ENCODE measurements at regions not wholly inside any gene's neighbourhood (a gene's known extent, or its start where the extent isn't known, plus 50 kb on each side); places are given as distances from the start of the nearest gene placed in this dataset.
"Not testable (repeated sequence)": the region's sequence is repeated elsewhere in the genome, so short reads cannot be mapped to it uniquely, and the experiment has no call there.

- DNase-seq: not testable (repeated sequence)
Measured at GRCh38 chr10:109809954-109810353, 113.4 kb downstream of the XPNPEP1 start.

GRCh38 chr10:109801191-109801590 lies 122.1 kb downstream of the XPNPEP1 start:
- DNase-seq: not testable (repeated sequence)

GRCh38 chr10:109790647-109791046 lies 132.7 kb downstream of the XPNPEP1 start:
- DNase-seq: no peak

GRCh38 chr10:109784236-109784635 lies 139.1 kb downstream of the XPNPEP1 start:
- peak; percentile 25 for DNase-seq

DNA sequence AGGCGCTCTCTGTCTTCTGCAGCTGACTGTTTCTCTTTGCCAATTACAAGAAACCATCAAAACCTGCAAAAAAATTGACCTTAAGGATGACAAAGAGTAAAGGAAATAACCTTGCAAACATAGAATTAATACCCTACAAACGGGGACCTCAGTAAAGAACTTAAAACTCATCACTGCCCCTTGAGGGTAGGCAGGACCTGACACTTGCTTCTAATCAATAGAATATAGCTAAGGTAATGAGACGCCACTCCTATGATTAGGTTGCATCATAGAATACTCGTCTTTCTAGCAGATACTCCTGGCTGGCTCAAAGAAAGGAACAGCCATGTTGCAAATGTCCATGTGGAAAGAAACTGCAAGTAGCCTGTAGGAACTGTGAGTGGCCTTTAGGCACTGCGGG lies 140.0 kb downstream of the XPNPEP1 start:
- no peak for DNase-seq

GRCh38 chr10:109780997-109781396 lies 142.3 kb downstream of the XPNPEP1 start:
- no peak for DNase-seq

DNA sequence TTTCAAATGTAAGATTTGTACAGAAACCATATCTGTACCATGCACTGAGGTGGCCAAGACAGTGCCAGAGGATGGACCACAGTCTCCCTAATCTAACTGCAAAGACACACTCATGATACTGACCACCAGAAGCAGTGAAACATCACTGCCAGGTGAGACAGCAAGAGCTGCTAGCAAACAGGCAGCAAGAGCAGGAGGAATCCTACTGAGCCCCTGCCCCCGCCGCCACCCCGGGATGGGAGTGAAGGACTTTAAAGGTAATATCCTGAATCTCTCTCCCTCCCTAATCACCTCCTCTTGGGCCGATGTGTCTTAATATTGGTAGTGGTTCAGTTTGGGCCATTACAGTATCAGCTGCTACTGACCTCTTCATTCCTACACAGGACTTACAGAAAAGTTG lies 144.3 kb downstream of the XPNPEP1 start:
- DNase-seq: no peak

- DNase-seq: no peak
Measured at GRCh38 chr10:109774121-109774440, 149.2 kb downstream of the XPNPEP1 start.

DNA sequence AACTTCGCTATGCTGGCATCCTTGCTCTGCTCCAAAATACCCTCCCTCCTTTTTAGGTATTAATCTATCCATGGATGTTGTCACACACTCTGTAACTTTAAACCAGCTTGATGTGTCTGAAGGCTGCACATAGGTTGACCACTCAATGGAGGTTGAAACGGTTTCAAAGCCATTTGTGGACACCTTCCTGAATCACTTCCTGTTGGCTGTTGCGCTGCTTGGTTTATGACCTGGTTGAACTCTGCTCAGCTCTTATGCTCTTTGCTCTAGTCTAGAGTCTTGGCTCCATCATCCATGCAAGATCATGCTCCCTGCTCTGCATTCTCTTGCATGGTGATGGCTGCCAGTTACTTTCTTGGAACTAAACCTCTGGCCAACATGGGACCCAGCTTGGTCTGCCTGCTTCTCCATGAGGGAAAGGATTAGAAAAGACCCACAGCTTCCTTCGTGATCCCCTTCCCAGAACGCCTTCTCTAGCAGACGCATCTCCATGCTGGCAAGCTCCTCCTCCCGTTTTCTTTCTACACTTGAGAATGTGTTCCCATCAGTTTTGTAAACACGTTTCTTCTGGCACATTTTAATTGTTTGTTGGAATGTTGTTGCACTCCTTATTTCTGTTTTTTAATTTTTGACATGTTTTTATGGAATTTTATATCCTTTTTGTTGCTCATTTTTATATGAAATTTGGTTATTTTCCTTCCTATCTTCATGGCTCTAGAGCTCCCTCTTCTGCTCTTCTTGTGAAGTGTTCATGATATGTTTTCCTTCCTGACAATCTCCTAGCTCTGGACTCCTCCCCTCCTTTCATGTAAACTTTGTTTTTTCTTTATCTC lies 149.8 kb downstream of the XPNPEP1 start:
- peak; percentile 28 for DNase-seq

- DNase-seq: no peak
Measured at GRCh38 chr10:109770663-109771062, 152.6 kb downstream of the XPNPEP1 start.

DNA sequence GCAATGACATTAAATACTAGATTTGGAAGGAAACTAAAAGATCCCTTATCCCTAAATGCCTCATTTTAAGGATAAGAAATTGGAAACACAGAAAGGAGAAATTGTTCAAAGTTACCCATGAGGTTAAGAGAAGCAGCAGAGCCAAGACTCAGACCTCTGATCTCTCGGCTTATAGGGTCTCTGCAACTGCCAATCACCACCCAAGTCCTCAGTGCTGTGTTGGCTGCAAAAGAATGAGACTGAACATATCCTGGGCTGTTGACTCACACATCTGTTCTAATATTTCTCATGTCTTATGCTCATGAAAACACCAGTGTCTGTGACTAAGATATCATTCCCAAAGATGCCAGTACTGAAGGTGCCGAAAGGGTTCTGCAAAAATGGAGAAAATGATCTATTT lies 153.3 kb downstream of the XPNPEP1 start:
- DNase-seq: no peak

GRCh38 chr10:109765838-109766237 lies 157.5 kb downstream of the XPNPEP1 start:
- no peak for DNase-seq

DNA sequence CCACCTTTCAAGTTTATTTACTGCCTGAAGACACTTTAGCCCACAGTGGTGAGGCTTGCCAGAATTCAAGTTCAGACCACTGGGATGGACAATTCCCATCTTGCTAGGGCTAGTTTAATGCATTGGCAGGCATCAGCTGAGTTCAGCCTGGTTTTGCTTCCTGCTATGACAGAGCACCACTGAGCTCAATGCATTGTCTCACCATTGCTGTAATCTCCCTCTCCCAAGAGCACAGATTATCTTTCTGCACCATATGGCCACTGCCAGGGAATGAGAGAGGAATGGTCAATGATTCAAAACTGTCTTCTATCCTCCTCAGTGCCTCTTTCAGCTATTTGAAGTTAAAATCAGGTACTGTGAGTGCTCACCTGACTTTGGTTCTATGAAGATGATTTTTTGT lies 160.8 kb downstream of the XPNPEP1 start:
- no peak for DNase-seq

GRCh38 chr10:109757670-109758069 lies 165.6 kb downstream of the XPNPEP1 start:
- not testable (repeated sequence) for DNase-seq

GRCh38 chr10:109746861-109747260 lies 176.4 kb downstream of the XPNPEP1 start:
- DNase-seq: no peak

DNA sequence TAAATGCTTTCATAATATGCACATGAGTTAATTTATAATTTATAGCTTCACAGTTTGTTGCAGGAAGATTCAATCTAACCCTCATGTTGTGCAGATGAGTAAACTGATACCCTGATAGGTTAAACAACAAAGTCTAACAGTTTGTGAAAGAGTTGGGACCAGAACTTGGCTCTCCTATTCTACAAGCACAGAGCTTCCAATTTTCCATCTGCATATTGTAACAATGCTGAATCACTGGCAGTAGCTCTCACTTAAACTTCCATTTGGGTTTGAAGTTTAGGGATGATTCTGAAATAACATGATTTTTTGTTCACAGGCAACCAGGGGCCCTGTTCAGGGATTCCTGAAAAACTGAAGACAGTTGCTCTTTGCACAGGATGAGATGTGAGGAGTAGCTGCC lies 179.3 kb downstream of the XPNPEP1 start:
- DNase-seq: no peak

GRCh38 chr10:109743574-109743973 lies 179.7 kb downstream of the XPNPEP1 start:
- peak; percentile 51 for DNase-seq

GRCh38 chr10:109743146-109743545 lies 180.2 kb downstream of the XPNPEP1 start:
- peak; percentile 3 for DNase-seq

- no peak for DNase-seq
Measured at GRCh38 chr10:109741712-109742111, 181.6 kb downstream of the XPNPEP1 start.

DNA sequence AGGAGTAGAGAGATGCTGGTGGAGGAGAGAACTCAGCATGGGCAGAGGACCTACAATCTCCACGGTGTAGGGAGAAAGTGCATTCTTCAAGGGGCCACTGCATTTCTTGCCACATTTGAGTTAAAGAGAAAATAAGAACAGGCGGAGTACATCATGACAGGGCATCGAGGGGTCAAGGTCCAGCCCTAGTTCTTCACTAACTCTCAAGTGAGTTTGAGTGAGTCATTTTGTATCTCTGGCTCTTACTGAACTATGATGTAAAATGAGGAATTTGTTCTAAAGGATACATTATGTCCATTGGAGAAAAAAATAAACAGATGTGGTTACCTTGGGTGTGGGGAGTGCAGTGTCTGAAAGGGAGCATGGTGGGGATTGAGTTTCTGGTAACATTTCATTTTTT lies 182.9 kb downstream of the XPNPEP1 start:
- DNase-seq: peak; percentile 2

DNA sequence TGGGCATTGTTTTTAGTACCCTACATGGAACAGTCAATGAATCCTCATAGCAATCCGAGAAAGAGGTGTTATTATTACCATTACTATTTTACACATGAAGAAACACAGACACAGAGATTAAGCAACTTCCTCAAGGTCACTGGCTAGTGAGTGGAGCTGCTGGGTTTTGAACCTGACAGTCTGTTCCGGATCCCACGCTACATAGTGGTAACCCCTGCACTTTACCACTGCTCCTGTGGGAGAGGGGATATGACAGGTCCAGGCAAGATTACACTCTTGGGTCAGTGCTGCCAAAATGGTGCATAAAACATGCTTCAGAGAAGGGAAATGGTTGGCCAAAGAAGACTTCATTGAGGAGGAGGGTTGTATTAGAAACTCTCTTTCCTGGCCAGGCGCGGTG lies 185.7 kb downstream of the XPNPEP1 start:
- no peak for DNase-seq

DNA sequence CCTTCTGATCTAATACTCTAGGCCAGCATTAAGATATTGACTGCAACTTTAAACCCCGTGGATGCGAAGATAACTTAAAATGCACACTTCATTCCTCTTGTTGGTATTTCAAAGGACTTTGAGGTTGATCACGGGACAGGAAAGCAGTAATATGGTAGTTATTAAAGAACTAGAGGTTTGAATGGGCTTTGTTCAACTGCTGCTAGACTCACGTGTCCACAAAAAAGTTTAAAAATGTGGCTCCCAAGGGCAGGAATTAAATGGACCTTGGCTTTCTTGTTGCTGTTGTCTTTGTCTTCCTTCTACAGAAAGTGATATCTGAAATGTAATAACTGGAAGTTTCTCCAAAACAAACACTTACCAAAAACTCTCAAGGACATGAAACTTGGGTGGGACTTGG lies 186.3 kb downstream of the XPNPEP1 start:
- no peak for DNase-seq

GRCh38 chr10:109735776-109736175 lies 187.5 kb downstream of the XPNPEP1 start:
- DNase-seq: no peak

GRCh38 chr10:109732254-109732965 lies 190.9 kb downstream of the XPNPEP1 start:
- no peak for DNase-seq

DNA sequence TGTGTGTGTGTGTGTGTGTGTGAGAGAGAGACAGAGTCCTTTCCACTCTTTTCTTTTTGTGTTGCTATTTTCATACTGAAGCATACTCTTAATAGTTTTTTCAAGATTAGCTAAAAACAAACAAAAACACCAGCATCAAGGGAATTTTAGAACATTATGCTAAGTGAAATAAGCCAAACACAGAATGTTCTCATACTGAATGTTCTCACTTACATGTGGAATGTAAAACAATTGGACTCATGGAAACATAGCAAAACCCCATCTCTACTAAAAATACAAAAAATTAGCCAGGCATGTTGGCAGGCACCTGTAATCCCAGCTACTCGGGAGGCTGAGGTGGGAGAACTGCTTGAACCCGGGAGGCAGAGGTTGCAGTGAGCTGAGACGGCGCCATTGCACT lies 193.4 kb downstream of the XPNPEP1 start:
- DNase-seq: not testable (repeated sequence)
